ENCODE measurements at regions not wholly inside any gene's neighbourhood (a gene's known extent, or its start where the extent isn't known, plus 50 kb on each side); places are given as distances from the start of the nearest gene placed in this dataset.

GRCh38 chr18:56062931-56063330 is 474.9 kb upstream of the TCF4 start:
- no peak for TF ChIP-seq EZH2 (IDR thresholded peaks at IDR 0.05)
- TF ChIP-seq POLR2AphosphoS5 (IDR thresholded peaks at IDR 0.05; ENCODE audit: borderline replicate concordance, low read depth, low read length): no peak

Data from SK-N-MC (cell line).